Stimulated activated CD4-positive, alpha-beta T cell treated with anti-CD3 and anti-CD28 coated beads, Interleukin-2, amount 100 ng/mL, for 48 hours (primary cell): ENCODE measurements at regions not wholly inside any gene's neighbourhood (a gene's known extent, or its start where the extent isn't known, plus 50 kb on each side); places are given as distances from the start of the nearest gene placed in this dataset.

Experiments
- DNase-seq, 2 donors: peaks; one replicate each; pipeline ENCODE4 v3.0.0-alpha.2; 2020

DNA sequence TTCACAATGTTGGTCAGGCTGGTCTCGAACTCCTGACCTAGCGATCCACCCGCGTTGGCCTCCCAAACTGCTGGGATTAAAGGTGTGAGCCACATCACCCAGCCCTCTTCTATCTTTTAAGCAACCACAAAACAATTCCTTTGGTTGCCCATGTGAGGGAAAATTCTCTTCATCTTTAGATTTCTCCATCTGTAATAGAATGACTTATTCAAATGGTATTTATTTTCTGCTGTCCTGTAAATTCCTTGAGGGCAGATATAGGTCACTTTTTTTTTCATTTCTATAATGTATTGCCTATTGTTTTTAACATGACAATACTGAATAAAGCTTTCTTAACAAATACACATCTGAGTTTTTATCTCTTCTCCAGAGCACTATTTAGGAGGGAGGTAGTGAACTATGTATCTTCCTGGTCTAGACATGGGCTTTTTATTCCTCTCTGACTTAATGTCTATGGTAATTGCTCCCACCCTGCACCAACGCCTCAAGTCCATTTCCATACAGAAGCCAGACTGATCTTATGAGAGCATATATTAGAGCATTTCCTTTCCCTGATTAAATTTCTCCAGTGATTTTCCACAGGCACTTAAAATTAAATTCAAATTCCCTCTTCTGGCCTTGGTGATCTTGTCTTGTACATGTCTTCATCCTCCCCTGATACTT lies 595.6 kb downstream of the CAAP1 start:
- no peak for DNase-seq

DNA sequence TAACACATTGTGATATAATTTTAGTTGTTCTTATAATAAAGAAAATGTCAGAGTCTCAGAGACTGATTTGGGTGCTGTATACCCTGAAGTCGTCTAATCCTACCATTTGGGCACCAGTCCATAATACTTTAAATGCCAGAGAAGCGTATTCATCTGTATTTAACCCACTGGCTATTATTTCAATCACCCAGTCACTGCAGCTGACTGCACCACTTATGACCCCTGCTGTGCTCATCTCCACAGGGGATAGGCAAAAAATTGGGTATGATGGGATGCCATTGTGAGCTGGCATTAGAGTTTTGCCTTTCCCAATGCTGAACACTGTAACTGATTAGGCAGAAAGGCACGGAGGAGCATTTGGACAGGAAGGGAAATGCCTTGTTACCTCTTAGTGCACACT lies 599.7 kb downstream of the CAAP1 start:
- no peak for DNase-seq

DNA sequence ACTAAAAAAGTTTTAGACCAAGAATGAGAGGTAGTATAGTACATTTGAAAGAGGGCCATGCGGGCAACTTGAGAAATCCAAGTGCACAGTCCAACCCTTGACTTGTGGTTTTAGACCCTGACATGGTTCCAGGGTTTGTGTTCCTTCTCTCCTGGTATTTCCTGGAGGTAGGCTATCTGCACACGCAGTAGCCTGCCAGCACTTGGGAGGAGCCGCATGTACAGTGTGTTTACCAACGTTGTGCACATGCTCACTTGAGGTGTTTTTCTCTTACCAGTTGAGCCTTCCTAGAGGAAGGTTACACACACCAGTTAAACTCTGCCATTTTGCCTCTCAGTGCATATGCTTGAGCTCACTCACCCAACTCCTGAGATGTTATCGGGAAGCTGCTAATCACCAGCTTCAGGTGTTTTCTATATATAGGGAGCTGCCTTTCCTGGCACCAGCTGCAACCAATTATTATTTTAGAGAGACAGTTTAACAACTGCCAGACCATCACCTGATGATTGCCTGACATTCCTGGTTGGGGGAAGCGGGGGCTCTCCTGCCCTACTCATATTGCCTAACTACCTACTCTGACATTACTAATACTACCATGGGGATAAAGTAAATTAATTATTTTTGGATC lies 593.4 kb upstream of the TUSC1 start:
- no peak for DNase-seq

DNA sequence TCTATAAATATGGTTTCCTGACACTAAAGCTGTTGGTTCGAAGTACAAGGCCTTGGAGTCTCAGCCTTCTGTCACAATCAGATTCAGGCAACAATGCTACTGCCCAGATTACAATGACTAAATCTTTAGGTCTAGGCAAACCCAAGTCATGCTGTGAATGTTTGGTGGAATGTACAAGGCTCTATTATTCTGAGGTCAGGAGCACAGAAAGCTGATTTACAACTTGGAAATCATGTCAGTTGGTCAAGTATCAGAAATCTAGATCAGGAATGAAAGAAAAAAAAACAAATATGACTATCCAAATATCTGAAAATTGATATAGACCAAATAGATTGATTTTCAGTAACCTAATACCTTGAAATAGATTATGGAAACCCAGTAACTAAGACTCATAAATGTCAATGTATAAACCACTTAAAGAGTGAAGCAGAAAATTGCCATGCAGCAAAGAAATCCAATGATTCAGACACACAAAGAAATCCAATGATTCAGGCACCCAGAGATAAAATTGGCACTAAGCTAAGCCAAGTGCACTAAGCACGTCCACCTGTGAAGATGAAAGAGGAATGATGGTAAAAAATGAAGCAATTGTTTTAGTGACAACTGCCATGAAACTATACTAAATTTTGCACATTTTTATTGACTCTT lies 588.0 kb upstream of the TUSC1 start:
- no peak for DNase-seq

DNA sequence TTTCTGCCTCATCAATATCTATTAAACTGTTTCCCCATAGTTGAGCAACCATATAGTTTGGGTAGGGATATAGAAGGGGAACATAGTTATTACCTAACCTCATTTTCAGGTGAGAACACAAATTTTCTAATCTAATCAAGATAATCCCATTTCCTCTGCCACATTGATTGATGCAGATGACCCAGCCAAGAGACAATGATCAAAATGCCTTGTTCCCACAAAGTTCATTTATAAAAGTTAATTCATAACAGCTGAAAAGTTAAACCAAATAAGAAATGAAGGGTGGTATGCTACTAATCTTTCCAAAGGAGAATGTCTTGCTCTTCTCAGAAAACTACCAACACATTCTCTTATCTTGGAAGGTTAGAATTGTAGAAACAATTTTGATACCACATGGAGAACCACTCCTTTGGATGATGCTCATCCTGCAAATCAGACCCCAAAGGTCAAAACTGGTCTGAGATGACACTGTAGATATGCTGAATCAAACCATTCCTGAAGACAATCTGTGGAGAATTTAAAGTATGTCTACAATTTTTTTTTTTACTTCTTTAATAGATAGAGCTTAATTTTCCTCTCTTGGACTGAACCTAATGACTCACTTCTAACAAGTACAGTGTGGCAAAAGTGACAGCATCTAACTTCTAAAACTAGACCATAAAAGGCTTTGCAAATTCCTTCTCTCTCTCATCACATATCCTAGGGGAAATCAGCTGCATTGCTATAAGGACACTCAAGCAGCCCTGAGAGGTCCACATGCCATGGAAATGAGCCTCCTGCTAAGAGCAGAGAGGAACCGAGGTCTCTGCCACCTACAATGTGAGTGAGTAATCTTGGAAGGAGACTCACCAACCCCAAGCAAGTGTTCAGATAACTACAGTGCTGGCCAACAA lies 586.7 kb upstream of the TUSC1 start:
- DNase-seq = no peak

DNA sequence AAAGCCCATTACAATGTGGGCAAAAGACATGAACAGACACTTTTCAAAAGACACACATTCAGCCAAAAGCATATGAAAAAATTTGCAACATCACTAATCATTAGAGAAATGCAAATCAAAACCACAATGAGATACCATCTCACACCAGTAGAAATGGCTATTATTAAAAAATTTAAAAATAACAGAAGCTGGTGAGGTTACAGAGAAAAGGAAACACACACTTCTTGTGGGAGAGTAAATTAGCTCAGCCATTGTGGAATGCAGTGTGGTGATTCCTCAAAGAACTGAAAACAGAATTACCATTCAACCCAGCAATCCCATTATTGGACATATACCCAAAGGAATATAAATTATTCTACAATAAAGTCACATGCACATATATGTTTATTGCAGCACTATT lies 585.2 kb upstream of the TUSC1 start:
- DNase-seq = no peak

DNA sequence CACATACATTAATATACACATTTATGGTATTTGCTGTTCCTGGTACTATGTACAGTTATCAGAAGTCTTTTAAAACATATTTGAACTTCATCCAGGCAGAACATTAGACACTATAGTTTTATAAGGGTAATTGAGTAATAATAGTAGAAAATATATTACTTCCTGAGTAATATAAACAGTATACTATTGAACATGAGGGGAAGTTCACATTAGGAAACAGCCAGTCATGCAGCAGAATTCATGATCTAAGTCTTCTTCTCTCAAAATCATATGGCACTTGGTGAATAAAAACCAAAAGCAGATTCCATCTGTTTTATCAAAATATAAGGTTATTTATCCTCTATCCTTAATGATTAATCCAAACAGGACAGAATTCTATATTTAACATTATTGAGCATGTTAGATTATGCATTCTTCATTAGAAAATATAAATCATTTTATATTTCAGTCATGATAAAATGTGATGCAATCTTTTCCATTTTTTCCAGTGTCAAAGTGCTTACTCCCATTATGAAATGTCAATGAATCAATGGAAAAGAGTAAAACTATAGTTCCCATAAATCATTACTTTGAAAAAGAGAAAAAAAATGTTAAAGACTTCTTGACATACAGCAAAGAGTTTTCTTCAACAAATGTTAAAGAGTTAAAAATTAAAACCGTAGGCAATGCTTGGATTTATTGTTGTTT lies 584.3 kb upstream of the TUSC1 start:
- no peak for DNase-seq

DNA sequence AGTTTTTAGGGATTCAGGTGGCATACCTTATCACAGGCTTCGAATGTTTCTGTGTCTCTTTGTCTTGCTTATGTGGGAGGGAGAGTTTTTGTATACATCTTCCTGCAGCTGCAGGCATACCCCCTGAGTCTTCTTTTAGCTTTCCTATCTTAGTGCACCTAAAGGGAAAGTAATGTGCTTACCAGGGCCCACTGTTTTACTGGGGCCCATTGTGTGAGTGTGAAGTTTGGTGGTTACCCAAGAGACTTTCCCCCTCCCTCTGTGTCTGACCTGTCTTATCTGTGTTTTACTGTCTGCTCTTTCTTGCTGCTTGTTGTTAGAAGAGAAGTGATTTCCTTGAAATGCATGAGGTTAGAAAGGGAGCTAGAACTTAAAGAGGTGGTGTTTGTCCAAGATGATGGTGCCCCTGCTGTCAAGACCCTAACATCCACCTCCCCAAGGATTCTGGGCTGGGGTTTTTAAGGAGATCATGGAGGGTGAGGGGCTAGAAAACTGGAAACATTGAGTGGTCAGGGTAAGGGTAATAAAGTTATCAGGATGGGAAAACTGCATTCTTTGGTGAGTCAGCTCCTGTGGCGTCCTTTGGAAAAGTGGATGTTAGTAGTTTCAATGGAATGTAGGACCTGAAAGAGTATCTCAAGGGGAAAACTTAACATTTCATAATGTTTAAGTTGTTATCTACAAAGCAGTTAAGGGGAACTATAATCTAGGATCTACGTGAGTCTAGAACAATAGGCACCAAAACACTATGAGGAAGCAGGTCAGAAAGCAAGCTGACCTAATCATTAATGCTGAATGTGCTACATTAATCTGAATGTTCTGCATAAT lies 583.5 kb upstream of the TUSC1 start:
- no peak for DNase-seq

DNA sequence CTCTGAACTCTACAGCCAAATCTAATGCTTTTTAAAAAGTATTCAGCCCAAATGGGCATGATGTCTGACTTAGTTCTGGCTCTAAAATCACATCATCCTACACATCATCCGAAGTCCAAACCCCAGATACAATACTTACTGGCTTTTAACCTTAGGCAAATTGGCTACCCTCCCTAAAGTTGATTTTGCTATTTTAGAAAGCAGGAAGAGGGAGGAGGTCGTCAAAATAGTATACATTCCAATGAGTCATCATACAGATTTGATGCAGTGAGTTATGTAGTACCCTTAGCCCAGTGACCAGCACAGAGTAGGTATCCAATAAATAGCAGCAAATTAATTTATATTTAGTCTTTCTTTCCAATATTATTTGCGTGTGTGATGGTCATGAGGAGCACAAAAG lies 582.0 kb upstream of the TUSC1 start:
- no peak for DNase-seq

DNA sequence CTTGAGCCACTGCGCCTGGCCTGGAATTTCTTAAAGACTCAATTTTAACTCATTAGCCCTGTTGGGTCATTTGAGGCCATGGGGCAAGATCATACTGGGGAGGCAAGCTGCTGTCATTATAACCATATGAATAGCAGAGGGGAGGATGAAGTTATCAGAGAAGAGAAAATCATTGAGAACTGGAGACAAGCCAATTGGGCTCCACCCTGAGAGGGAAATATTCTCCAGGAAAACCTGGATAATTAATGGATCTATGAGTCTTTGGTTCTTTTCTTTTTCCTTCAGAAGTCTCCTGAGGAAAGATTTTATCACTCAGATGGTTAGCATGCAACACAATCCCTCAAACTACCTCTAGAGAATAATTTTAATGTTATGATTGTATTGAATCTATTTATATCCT lies 569.6 kb upstream of the TUSC1 start:
- no peak for DNase-seq

DNA sequence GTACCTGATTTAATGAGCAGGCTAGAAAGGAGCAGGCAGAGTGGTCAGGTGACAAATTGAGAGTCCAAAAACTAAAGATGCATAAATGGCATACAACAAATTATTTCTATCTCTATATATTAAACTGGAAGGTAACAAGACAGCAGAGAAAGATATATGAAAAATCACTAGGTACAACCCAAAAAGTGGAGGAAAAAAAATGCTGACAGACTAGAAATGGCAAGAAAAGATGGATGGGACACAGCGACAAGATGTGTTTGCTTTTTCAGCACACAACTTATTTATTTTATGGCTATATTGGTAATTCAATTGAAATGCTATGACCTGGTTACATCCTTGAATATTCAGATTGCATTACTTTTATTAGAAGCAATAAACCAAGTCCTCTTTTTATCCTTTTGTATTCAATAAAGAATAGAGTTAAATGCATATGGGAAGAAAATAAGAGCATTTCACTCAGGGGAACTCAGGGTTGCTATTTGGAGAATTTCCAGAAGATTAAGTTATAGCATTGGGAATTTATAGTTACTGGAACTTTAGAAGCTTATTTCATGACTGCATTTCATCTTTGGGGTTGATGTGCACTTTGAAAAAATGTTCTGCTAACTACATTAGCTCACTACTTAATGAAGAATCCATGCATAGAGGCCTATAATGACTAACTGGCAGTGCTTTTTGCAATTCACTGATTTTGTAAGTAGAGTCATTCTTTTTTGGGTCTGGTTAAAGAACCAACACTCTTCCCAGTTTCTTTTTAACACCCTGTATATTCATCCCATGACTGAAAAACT lies 566.6 kb upstream of the TUSC1 start:
- DNase-seq = no peak

DNA sequence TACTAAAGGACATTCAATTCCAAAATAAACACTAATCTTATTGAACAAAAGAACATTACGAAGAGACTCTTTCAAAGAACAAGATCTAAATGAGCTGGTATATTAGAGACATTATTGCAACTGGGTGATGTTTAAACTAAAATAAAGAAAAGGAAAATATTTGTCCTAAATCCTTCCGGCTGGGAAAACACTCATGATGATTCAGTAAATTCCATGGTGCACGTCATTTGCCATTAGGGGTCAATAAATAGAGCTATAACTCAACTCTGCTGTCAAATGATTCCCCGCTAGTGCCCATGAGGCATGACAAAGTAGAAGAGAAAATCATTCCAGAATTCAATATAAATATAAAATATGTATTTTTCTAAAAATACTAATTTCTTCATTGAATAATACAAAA lies 565.5 kb upstream of the TUSC1 start:
- no peak for DNase-seq

DNA sequence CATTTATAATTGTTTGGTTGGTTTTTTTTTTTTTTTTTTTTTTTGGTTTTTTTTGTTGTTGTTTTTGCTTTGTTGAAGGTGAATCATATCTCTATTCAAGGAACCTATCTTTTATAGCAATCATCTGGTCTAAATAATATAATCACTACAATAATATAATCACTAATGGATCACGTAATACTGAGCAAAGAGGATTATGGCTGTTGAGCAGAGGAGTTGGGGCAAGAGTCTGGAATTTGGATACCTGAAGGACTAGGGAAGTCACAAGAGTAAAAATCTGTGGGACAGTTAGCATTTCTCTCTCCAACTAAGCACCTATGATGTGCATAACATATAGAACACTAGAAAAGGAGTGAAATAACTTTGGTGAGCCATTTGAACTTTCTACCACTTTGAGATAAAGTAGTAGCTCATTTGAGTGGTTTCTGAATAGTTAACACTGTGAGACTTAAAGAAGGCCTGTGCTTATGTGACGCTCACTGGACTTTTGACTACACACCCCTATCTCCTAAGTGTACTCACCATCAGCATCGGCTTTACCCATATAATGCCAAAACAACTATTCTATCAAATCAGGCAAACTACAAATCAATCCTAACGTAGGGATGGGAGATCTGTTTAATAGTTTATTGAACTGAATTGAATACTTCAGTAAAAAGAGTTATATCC lies 564.9 kb upstream of the TUSC1 start:
- DNase-seq = no peak

DNA sequence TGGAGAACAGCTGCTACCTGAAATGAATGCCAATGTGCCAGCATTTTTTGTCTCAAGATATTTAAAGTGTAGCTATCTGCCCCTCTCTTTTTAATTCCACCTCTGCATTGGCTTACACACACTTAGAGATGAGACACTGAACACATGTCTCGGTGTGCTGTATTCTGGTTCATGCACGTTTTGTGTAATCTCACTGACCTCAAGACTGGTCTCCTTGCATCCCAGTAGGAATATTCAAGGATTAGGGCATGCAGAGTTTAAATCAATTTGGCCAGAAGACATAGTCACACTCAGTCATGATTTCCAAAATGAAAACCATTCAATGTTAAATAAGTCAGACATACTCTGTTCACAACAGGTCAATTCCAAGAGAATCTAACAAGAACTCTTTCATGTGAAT lies 561.8 kb upstream of the TUSC1 start:
- no peak for DNase-seq

DNA sequence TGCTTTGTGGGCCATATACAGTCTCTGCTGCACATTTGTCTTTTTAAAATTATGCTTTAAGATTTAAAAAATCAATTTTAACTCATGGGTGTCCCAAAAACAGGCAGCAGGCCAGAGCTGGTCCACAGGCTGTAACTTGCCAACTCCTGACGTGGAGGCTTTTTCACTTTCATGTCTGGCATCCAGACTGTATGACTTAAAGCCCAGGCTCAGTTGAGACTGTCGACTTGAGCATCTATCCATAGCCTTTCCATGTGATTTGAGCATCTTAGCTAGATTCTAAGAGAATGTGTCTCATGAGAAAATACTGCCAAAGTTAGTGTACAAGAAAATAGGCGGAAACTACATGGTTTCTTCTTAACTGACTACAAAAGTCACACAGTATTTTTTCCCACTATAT lies 559.0 kb upstream of the TUSC1 start:
- no peak for DNase-seq

DNA sequence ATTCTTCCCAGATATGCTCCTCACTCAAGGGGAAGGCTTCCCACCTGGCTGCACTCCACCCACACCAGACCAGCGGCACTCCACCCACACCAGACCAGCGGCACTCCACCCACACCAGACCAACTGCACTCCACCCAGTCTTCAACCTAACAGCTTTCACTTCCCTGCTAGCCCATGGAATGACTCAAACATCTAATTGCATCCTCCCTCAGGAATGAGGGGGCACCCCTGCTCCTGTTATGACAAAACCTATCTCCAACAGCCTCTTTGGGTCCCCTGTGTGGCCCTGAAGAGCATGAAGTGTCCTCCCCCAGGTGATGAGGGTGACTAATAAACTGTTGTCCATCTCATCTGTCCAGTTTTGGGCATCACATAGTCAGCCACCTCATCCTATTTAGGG lies 556.6 kb upstream of the TUSC1 start:
- DNase-seq = no peak

DNA sequence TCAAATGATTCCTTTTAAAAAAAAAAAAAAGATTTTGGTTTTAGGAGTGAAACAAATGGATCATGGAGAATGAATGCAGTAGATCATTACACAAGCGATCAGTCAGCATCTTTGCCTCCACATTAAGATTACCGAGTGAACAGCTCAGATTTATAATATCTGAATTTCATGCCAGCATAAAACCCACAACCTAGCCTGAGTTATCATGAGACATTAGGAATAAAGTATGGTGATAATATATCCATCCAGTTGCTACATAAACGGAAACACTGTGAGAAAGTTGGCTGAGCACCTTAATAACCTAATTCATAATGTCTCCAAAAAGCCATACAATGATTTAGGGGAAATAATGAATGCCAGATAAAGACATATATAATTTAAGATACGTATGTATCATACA lies 553.1 kb upstream of the TUSC1 start:
- no peak for DNase-seq

DNA sequence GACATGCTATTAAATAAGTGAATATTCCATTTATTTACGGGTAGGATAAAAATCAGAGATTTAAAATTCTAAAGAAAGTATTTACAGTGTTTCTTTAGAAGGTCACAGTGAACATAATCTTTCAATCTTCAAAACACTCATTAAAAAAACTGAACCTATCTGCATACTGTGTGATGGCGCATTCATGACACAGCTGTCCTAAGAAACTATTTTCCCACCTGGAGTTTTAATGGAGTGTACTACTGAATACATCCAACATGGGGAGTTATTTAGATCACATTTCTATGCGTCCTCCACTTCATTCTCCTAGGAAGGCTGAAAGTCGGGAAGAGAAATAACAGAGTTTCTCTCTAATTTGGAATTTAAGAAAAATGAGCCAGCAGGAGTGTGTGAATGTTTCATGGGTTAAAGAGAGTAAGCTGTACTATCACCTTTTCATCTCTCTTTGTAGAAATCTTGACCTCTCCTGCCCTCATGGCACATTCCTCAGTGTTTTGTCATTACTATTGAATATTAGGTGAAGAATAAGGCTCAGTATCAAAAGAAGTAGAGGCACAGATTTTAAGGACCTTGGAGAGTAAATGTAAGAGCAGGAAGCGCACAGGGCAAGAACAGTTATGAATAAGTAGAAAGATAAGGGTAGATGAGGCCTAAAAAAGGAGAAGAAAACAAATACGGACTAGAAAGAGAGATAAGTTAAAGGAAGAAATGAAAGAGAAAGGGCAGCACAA lies 551.2 kb upstream of the TUSC1 start:
- no peak for DNase-seq

DNA sequence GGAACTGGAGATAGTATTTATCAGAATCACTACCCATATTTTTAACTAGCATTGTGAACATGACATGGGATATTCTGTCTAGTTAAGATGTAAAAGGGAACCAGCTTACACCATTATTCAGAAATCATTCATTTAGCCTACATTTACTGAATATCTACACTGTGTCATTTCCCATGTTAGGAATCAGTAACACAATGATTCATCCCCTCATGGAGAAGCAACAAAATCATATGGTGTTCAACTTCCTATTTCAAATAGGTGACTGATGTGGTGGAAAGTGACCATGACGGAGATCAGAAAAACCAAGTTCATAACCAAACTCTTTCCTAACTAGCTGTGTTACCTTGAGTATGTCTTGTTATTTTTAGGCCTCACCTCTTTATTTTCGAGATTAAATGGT lies 550.0 kb upstream of the TUSC1 start:
- no peak for DNase-seq

DNA sequence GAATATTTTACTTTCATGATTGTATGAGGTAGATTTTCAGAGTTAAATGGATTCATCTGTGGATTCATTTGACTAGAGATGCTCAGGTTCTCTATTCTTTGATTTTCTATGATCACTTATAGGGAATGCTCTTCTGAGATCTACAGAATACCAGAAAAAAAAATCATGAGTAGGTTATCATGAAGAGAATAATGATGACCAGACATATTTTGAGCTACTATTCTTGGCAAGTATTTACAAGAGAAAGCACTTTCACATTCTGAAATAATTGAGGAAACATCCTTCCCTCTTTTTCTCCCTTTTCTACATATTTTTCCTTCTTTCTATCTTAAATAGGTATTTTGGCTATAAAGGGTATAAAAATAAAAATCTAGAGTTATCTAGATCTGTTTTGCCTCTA lies 543.0 kb upstream of the TUSC1 start:
- DNase-seq = no peak
